ENCODE measurements at regions not wholly inside any gene's neighbourhood (a gene's known extent, or its start where the extent isn't known, plus 50 kb on each side); places are given as distances from the start of the nearest gene placed in this dataset.

DNA sequence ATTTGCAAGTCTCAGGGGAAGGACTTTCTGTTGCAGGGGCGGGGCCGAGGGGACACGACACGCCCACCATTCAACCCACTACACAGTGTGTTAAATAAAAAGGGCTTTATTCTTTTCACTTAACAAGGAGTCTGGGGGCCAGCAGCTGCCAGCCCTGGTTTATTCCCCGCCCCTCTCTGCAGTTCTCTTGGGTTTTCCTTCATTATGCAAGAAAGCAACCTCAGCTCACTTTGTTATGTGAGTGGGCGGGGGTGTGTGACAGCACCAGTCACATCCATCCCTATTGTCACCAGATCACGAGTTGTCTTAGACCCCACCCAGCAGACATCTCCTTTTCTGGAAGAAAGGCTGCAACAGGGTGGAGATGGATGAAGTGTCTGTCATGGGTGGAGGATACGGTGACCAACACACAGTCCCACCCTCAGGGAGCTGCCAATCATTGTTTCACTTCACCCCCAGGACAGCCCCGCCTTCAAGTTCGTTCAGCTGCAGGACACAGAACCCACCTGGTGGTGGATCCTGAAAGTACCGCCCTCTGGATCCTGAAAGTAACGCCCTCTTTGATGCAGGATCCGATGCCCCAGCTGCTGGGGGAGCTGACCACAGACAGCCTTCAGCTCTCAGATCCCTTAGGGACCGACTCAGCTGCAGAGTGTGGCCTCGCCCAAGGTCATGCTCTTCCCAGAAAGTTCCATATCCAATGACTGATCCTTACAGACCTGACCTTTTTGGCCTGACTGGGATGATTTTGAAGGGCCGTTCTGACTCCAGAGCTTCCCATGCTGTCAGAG, 79.6 kb downstream of the SMIM20 start (continued):
- TF ChIP-seq JUN (IDR thresholded peaks at IDR 0.05; ENCODE audit: low read depth, low read length): no peak
- no peak for TF ChIP-seq PHF8 (conservative IDR thresholded peaks at IDR 0.05; ENCODE audit: low read depth, low read length)
- no peak for TF ChIP-seq CHD1 (IDR thresholded peaks at IDR 0.05; ENCODE audit: low read depth, low read length)
- peak; percentile 80; the same call in 1 of the 2 replicates for TF ChIP-seq EGR1 (IDR thresholded peaks at IDR 0.05; ENCODE audit: borderline replicate concordance, low read depth, low read length)
- no peak for TF ChIP-seq CBX8 (IDR thresholded peaks at IDR 0.05; ENCODE audit: borderline replicate concordance, low read depth, low read length)
- no peak for TF ChIP-seq KDM4A (IDR thresholded peaks at IDR 0.05; ENCODE audit: low read depth, low read length, severe bottlenecking)
- no peak for TF ChIP-seq TEAD4 (IDR thresholded peaks at IDR 0.05; ENCODE audit: low read depth, low read length)
- no peak for TF ChIP-seq HDAC6 (IDR thresholded peaks at IDR 0.05; ENCODE audit: low read depth, low read length)
- peak in 1 of 2 experiments; percentile 10; a peak in 1 of 3 replicates for TF ChIP-seq POLR2A (IDR thresholded peaks at IDR 0.05; ENCODE audit: control extremely low read depth in 1 of 2, low read depth in 2 of 2, low read length in 2 of 2)
- TF ChIP-seq KDM1A (IDR thresholded peaks at IDR 0.05; ENCODE audit: borderline replicate concordance, low read length): no peak
- TF ChIP-seq SP4 (IDR thresholded peaks at IDR 0.05; ENCODE audit: low read length): peak; percentile 66; the same call in 1 of the 2 replicates
- peak; percentile 52 for TF ChIP-seq ASH2L (IDR thresholded peaks at IDR 0.05; ENCODE audit: low read length)
- TF ChIP-seq SIN3A (conservative IDR thresholded peaks at IDR 0.05 in 1 of 2, IDR thresholded peaks at IDR 0.05 in 1 of 2; ENCODE audit: low read depth in 1 of 2, low read length in 2 of 2): peak; percentile 39 to 53; a peak in 1 of 4 replicates
- 0 out of 2 replicates have a peak, but pooled peaks have one; percentile 27 for TF ChIP-seq YY1 (IDR thresholded peaks at IDR 0.05; ENCODE audit: low read depth, low read length)
- peak in 1 of 2 experiments; percentile 22; a peak in 1 of 3 replicates for TF ChIP-seq EP300 (IDR thresholded peaks at IDR 0.05; ENCODE audit: borderline replicate concordance in 1 of 2, low read depth in 2 of 2, low read length in 2 of 2)
- TF ChIP-seq CEBPB (IDR thresholded peaks at IDR 0.05; ENCODE audit: low read depth, low read length): peak; percentile 41; the same call in 1 of the 2 replicates
- no peak; the same call in 1 of the 2 replicates for TF ChIP-seq BACH1 (IDR thresholded peaks at IDR 0.05; ENCODE audit: low read length)
- TF ChIP-seq NANOG (IDR thresholded peaks at IDR 0.05; ENCODE audit: insufficient read depth, low read depth, low read length, poor library complexity, severe bottlenecking): no peak
- TF ChIP-seq MAFK (IDR thresholded peaks at IDR 0.05; ENCODE audit: low read depth, low read length): 0 out of 2 replicates have a peak, but pooled peaks have one; percentile 3
- TF ChIP-seq RBBP5 (IDR thresholded peaks at IDR 0.05; ENCODE audit: borderline replicate concordance, low read depth, low read length): no peak

Measured in H1 (cell line).